ENCODE measurements at regions not wholly inside any gene's neighbourhood (a gene's known extent, or its start where the extent isn't known, plus 50 kb on each side); places are given as distances from the start of the nearest gene placed in this dataset.

DNA sequence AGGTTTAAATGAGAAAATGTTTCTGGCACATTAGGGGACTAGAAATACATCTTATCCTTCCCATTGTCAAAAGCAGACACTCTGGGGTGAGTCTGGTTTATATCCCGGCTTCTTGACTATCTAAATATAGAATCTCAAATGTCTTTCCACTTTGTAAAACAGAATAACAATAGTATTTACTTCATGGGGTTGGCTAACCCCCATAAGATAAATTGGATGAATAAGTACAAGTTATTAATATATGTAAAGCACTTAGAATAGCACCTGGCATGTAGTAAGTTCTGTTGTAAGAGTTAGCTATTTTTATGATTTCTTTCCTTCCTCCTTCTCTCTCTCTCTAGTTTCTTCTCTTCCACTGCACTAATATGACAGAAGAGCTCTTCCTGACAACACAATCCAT is 499.1 kb downstream of the INSC start:
- WGBS (ENCODE audit: low lambda C conversion rate) = 5% methylated on average over 1 of the region's 1 CpG
- Histone ChIP-seq H3K4me3 (replicated peaks in 1 of 3; ENCODE audit: insufficient read depth in 1 of 3, low read depth in 2 of 3, low read length in 3 of 3) (no peak overlapping the region), H3K36me3 (replicated peaks in 1 of 2; ENCODE audit: control insufficient read depth in 1 of 2, insufficient read depth in 2 of 2, low read length in 2 of 2) (no peaks in the 10 kb centered on the region), H2AFZ (ENCODE audit: low read length) (no peak overlapping the region), H3K79me2 (ENCODE audit: insufficient read depth, low read length) (no peaks in the 10 kb centered on the region), H3K9me3 (ENCODE audit: low read length) (no peaks in the 10 kb centered on the region), H3K27me3 (ENCODE audit: control insufficient read depth in 1 of 2, insufficient read depth in 2 of 2, low read length in 2 of 2) (no peaks in the 10 kb centered on the region), H4K20me1 (ENCODE audit: insufficient read depth, low read length) (no peaks in the 10 kb centered on the region), H3K27ac (ENCODE audit: extremely low read length, insufficient read depth, low read length) (no peak overlapping the region), H3K4me1 (ENCODE audit: insufficient read depth, low read length) (peaks cover 7% of the 10 kb centered on the region), H3K4me2 (ENCODE audit: low read depth, low read length) (no peak overlapping the region), H3K9ac (ENCODE audit: insufficient read depth, low read depth, low read length) (no peak overlapping the region)
- TF ChIP-seq ZNF562 (CRISPR knock-in tag; IDR thresholded peaks at IDR 0.05; ENCODE audit: borderline replicate concordance) = no peak
- TF ChIP-seq ZSCAN31 (CRISPR knock-in tag; IDR thresholded peaks at IDR 0.05; ENCODE audit: low read depth) = no peak
- TF ChIP-seq, protein P1, sequence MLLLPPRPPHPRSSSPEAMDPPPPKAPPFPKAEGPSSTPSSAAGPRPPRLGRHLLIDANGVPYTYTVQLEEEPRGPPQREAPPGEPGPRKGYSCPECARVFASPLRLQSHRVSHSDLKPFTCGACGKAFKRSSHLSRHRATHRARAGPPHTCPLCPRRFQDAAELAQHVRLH (CRISPR knock-in tag; IDR thresholded peaks at IDR 0.05; ENCODE audit: borderline replicate concordance, low read depth) = no peak
- TF ChIP-seq, protein P2, sequence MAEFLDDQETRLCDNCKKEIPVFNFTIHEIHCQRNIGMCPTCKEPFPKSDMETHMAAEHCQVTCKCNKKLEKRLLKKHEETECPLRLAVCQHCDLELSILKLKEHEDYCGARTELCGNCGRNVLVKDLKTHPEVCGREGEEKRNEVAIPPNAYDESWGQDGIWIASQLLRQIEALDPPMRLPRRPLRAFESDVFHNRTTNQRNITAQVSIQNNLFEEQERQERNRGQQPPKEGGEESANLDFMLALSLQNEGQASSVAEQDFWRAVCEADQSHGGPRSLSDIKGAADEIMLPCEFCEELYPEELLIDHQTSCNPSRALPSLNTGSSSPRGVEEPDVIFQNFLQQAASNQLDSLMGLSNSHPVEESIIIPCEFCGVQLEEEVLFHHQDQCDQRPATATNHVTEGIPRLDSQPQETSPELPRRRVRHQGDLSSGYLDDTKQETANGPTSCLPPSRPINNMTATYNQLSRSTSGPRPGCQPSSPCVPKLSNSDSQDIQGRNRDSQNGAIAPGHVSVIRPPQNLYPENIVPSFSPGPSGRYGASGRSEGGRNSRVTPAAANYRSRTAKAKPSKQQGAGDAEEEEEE (CRISPR knock-in tag; IDR thresholded peaks at IDR 0.05; ENCODE audit: borderline replicate concordance) = no peak
- TF ChIP-seq MAF1 (CRISPR knock-in tag; IDR thresholded peaks at IDR 0.05; ENCODE audit: borderline replicate concordance) = no peak
- TF ChIP-seq, protein P3, sequence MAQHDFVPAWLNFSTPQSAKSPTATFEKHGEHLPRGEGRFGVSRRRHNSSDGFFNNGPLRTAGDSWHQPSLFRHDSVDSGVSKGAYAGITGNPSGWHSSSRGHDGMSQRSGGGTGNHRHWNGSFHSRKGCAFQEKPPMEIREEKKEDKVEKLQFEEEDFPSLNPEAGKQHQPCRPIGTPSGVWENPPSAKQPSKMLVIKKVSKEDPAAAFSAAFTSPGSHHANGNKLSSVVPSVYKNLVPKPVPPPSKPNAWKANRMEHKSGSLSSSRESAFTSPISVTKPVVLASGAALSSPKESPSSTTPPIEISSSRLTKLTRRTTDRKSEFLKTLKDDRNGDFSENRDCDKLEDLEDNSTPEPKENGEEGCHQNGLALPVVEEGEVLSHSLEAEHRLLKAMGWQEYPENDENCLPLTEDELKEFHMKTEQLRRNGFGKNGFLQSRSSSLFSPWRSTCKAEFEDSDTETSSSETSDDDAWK (CRISPR knock-in tag; IDR thresholded peaks at IDR 0.05) = no peak
- TF ChIP-seq ZNF274 (CRISPR knock-in tag; IDR thresholded peaks at IDR 0.05) = no peak
- no peak for TF ChIP-seq SSRP1 (CRISPR knock-in tag; IDR thresholded peaks at IDR 0.05)
- TF ChIP-seq CBX5 (CRISPR knock-in tag; IDR thresholded peaks at IDR 0.05; ENCODE audit: borderline replicate concordance) = no peak
- TF ChIP-seq, protein P4, sequence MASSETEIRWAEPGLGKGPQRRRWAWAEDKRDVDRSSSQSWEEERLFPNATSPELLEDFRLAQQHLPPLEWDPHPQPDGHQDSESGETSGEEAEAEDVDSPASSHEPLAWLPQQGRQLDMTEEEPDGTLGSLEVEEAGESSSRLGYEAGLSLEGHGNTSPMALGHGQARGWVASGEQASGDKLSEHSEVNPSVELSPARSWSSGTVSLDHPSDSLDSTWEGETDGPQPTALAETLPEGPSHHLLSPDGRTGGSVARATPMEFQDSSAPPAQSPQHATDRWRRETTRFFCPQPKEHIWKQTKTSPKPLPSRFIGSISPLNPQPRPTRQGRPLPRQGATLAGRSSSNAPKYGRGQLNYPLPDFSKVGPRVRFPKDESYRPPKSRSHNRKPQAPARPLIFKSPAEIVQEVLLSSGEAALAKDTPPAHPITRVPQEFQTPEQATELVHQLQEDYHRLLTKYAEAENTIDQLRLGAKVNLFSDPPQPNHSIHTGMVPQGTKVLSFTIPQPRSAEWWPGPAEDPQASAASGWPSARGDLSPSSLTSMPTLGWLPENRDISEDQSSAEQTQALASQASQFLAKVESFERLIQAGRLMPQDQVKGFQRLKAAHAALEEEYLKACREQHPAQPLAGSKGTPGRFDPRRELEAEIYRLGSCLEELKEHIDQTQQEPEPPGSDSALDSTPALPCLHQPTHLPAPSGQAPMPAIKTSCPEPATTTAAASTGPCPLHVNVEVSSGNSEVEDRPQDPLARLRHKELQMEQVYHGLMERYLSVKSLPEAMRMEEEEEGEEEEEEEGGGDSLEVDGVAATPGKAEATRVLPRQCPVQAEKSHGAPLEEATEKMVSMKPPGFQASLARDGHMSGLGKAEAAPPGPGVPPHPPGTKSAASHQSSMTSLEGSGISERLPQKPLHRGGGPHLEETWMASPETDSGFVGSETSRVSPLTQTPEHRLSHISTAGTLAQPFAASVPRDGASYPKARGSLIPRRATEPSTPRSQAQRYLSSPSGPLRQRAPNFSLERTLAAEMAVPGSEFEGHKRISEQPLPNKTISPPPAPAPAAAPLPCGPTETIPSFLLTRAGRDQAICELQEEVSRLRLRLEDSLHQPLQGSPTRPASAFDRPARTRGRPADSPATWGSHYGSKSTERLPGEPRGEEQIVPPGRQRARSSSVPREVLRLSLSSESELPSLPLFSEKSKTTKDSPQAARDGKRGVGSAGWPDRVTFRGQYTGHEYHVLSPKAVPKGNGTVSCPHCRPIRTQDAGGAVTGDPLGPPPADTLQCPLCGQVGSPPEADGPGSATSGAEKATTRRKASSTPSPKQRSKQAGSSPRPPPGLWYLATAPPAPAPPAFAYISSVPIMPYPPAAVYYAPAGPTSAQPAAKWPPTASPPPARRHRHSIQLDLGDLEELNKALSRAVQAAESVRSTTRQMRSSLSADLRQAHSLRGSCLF (CRISPR knock-in tag; IDR thresholded peaks at IDR 0.05; ENCODE audit: borderline replicate concordance) = no peak
- no peak for TF ChIP-seq NCOR1 (IDR thresholded peaks at IDR 0.05; ENCODE audit: borderline replicate concordance, low read length)
- no peak for TF ChIP-seq ZSCAN20 (CRISPR knock-in tag; IDR thresholded peaks at IDR 0.05; ENCODE audit: borderline replicate concordance)
- TF ChIP-seq ATM (IDR thresholded peaks at IDR 0.05; ENCODE audit: borderline replicate concordance) = no peak
- no peak for TF ChIP-seq MYNN (CRISPR knock-in tag; IDR thresholded peaks at IDR 0.05; ENCODE audit: low read depth)
- no peak for TF ChIP-seq PHF20 (CRISPR knock-in tag; IDR thresholded peaks at IDR 0.05)
- FAIRE-seq (no peak), DNase-seq (ENCODE audit: low spot score) (no peak), ATAC-seq (no peak)
- in situ Hi-C loops (cut with HindIII; ENCODE audit: extremely low pct_ligation_motif_present, low pct_unique_long_range_greater_than_20kb) = no loop called here
- POLR2A ChIA-PET = no interaction called here
- intact Hi-C loops (cut with micrococcal nuclease; ENCODE audit: unreplicated experiment) = no loop called here
- CTCF ChIA-PET (ENCODE audit: low intra/inter-chr PET ratio, low total read pairs) = no interaction called here
- no TSS peak for BruUV-seq (replicated peaks)
